GM18861 (cell line): ENCODE measurements at regions not wholly inside any gene's neighbourhood (a gene's known extent, or its start where the extent isn't known, plus 50 kb on each side); places are given as distances from the start of the nearest gene placed in this dataset.

Experiments used
- ATAC-seq: cut with Tn5 transposase; IDR thresholded peaks from one replicate; pipeline ENCODE4 v1.9.1; 2021; ENCODE audit not compliant: unreplicated experiment

- no peak for ATAC-seq
Observed at GRCh38 chr12:107223821-107224220, 130.5 kb upstream of the CRY1 start.

GRCh38 chr12:107225635-107226034, 132.3 kb upstream of the CRY1 start:
- no peak for ATAC-seq

- ATAC-seq = no peak
Observed at GRCh38 chr12:107226126-107226525, 132.8 kb upstream of the CRY1 start.

GRCh38 chr12:107228076-107228475, 134.7 kb upstream of the CRY1 start:
- ATAC-seq = no peak

- no peak for ATAC-seq
Observed at GRCh38 chr12:107229827-107230226, 136.5 kb upstream of the CRY1 start.

- ATAC-seq = no peak
Observed at GRCh38 chr12:107231303-107231702, 138.0 kb upstream of the CRY1 start.

GRCh38 chr12:107233551-107233950, 140.2 kb upstream of the CRY1 start:
- ATAC-seq = no peak

- no peak for ATAC-seq
Observed at GRCh38 chr12:107235600-107235999, 142.3 kb upstream of the CRY1 start.

- ATAC-seq = no peak
Observed at GRCh38 chr12:107236824-107237511, 143.6 kb upstream of the CRY1 start.

- no peak for ATAC-seq
Observed at GRCh38 chr12:107238296-107238695, 144.9 kb upstream of the CRY1 start.

GRCh38 chr12:107241411-107241810, 148.1 kb upstream of the CRY1 start:
- ATAC-seq = no peak

GRCh38 chr12:107242189-107242588, 148.8 kb upstream of the CRY1 start:
- ATAC-seq = no peak

- ATAC-seq = no peak
Observed at GRCh38 chr12:107243341-107243740, 150.0 kb upstream of the CRY1 start.

- ATAC-seq = no peak
Observed at GRCh38 chr12:107244584-107244983, 151.2 kb upstream of the CRY1 start.

GRCh38 chr12:107247650-107248049, 154.3 kb upstream of the CRY1 start:
- no peak for ATAC-seq

GRCh38 chr12:107248187-107248586, 154.8 kb upstream of the CRY1 start:
- ATAC-seq = no peak

- ATAC-seq = no peak
Observed at GRCh38 chr12:107251288-107251687, 157.9 kb upstream of the CRY1 start.

- no peak for ATAC-seq
Observed at GRCh38 chr12:107253361-107253760, 160.0 kb upstream of the CRY1 start.

GRCh38 chr12:107254258-107254856, 161.0 kb upstream of the CRY1 start:
- no peak for ATAC-seq

GRCh38 chr12:107258780-107259179, 165.4 kb upstream of the CRY1 start:
- no peak for ATAC-seq

- ATAC-seq = no peak
Observed at GRCh38 chr12:107263980-107264379, 170.6 kb upstream of the CRY1 start.

- ATAC-seq = no peak
Observed at GRCh38 chr12:107264667-107265066, 171.3 kb upstream of the CRY1 start.

- no peak for ATAC-seq
Observed at GRCh38 chr12:107267604-107268003, 174.3 kb upstream of the CRY1 start.
